ENCODE measurements at regions not wholly inside any gene's neighbourhood (a gene's known extent, or its start where the extent isn't known, plus 50 kb on each side); places are given as distances from the start of the nearest gene placed in this dataset.

DNA sequence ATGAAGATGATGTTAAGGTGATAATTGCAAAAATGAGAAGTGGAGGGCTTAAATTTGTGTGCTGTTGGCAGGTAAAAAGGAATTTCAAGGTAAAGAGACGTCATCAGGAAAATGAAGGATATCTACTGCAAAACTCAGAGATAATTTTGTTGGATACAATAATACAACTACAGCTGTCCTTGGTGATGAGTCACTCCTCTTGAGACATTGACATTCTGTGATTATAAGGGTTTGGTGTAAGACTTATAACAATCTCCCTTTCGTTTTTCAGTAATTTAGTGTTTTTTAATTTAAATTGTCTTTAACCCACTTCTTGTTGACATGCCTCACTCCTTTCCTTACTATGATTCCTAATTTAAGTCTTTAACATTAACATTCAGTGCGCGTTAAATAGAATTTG lies 1074.1 kb upstream of the SLIT2 start:
- TF ChIP-seq, protein P1, sequence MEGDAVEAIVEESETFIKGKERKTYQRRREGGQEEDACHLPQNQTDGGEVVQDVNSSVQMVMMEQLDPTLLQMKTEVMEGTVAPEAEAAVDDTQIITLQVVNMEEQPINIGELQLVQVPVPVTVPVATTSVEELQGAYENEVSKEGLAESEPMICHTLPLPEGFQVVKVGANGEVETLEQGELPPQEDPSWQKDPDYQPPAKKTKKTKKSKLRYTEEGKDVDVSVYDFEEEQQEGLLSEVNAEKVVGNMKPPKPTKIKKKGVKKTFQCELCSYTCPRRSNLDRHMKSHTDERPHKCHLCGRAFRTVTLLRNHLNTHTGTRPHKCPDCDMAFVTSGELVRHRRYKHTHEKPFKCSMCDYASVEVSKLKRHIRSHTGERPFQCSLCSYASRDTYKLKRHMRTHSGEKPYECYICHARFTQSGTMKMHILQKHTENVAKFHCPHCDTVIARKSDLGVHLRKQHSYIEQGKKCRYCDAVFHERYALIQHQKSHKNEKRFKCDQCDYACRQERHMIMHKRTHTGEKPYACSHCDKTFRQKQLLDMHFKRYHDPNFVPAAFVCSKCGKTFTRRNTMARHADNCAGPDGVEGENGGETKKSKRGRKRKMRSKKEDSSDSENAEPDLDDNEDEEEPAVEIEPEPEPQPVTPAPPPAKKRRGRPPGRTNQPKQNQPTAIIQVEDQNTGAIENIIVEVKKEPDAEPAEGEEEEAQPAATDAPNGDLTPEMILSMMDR (IDR thresholded peaks at IDR 0.05; ENCODE audit: borderline replicate concordance, extremely low read depth, insufficient read depth), result no peak
- Histone ChIP-seq H3K36me3 (ENCODE audit: control insufficient read depth in 2 of 3, insufficient read depth in 3 of 3, low read length in 3 of 3) (no peaks in the 10 kb centered on the region), H3K27me3 (ENCODE audit: control insufficient read depth, insufficient read depth, low read length) (no peaks in the 10 kb centered on the region), H3K27ac (ENCODE audit: low read depth in 2 of 2, low read length in 2 of 2) (no peak overlapping the region), H3K9me3 (ENCODE audit: control insufficient read depth in 2 of 3, insufficient read depth in 1 of 3, low read length in 3 of 3) (no peaks in the 10 kb centered on the region), H3K9ac (ENCODE audit: low read length in 3 of 3) (no peak overlapping the region), H3K4me1 (ENCODE audit: control insufficient read depth in 2 of 3, insufficient read depth in 2 of 3, low read depth in 1 of 3, low read length in 3 of 3) (no peaks in the 10 kb centered on the region), H3K4me3 (ENCODE audit: low read length in 3 of 3) (no peak overlapping the region)
- DNase-seq, result no peak
- intact Hi-C loops (cut with DNase I), result no loop called here
- no peak for FAIRE-seq

DNA sequence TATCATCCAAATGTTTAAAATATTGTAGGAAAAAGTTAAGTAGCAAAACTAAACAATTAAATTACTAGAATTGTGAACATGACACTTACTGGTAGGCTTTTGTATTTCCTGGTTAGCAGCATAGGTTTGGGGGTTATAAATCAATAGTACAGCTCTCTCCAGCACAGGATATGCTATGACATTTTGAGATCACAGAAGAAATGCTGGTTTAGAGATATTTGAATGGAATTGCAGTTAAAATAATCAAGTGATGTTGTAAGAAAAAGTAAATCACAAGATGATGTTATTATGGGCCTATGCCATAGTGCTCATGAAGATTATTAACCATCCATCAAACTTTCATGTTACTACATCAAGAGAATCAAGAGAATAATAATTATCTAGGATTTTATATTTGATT lies 1079.9 kb upstream of the SLIT2 start:
- Histone ChIP-seq H3K36me3 (ENCODE audit: control insufficient read depth in 2 of 3, insufficient read depth in 3 of 3, low read length in 3 of 3) (no peaks in the 10 kb centered on the region), H3K27me3 (ENCODE audit: control insufficient read depth, insufficient read depth, low read length) (no peaks in the 10 kb centered on the region), H3K4me1 (ENCODE audit: control insufficient read depth in 2 of 3, insufficient read depth in 2 of 3, low read depth in 1 of 3, low read length in 3 of 3) (no peaks in the 10 kb centered on the region), H3K4me3 (ENCODE audit: low read length in 3 of 3) (no peak overlapping the region), H3K9ac (ENCODE audit: low read length in 3 of 3) (no peak overlapping the region), H3K27ac (ENCODE audit: low read depth in 2 of 2, low read length in 2 of 2) (no peak overlapping the region), H3K9me3 (ENCODE audit: control insufficient read depth in 2 of 3, insufficient read depth in 1 of 3, low read length in 3 of 3) (no peaks in the 10 kb centered on the region)
- DNase-seq, result no peak
- TF ChIP-seq, protein P1 (IDR thresholded peaks at IDR 0.05; ENCODE audit: borderline replicate concordance, extremely low read depth, insufficient read depth), result no peak
- intact Hi-C loops (cut with DNase I), result no loop called here
- no peak for FAIRE-seq

DNA sequence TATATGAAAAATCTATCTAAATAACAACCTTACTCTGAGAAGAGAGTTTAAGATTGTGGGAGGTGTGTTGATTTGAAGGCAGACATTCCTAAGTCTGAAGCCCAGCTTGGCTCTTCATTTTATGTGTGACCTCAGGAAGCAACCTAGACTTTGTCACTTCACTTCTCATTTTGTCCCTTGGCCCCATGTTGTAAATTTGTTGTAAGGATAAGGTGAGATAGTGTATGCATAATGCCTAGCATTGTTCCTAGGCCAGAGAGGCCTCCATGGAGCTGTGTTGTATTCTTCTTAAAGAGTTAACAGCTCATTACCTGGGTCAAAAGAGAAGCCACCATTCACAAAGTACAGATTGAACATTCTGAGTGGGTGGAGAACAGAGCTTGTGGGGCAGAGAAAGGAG lies 1084.4 kb upstream of the SLIT2 start:
- Histone ChIP-seq H3K9ac (ENCODE audit: low read length in 3 of 3) (no peak overlapping the region), H3K9me3 (ENCODE audit: control insufficient read depth in 2 of 3, insufficient read depth in 1 of 3, low read length in 3 of 3) (no peaks in the 10 kb centered on the region), H3K4me1 (ENCODE audit: control insufficient read depth in 2 of 3, insufficient read depth in 2 of 3, low read depth in 1 of 3, low read length in 3 of 3) (no peaks in the 10 kb centered on the region), H3K36me3 (ENCODE audit: control insufficient read depth in 2 of 3, insufficient read depth in 3 of 3, low read length in 3 of 3) (no peaks in the 10 kb centered on the region), H3K4me3 (ENCODE audit: low read length in 3 of 3) (no peak overlapping the region), H3K27ac (ENCODE audit: low read depth in 2 of 2, low read length in 2 of 2) (no peak overlapping the region), H3K27me3 (ENCODE audit: control insufficient read depth, insufficient read depth, low read length) (no peaks in the 10 kb centered on the region)
- TF ChIP-seq, protein P1 (IDR thresholded peaks at IDR 0.05; ENCODE audit: borderline replicate concordance, extremely low read depth, insufficient read depth), result no peak
- no peak for DNase-seq
- intact Hi-C loops (cut with DNase I), result no loop called here
- no peak for FAIRE-seq

DNA sequence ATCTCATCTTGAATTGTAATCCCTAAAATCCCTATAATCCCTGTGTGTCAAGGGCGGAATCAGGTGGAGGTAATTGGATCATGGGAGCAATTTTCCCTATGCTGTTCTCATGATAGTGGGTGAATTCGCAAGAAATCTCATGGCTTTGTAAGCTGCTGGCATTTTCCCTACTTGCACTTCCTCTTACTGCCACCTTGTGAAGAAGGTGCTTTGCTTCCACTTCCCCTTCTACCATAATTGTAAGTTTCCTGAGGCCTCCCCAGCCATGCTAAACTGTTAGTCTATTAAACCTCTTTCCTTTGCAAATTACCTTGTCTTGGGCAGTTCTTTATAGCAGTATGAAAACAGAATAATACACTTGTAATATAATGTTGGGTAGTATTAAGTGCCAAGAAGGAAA lies 1087.4 kb upstream of the SLIT2 start:
- H3K9ac ChIP-seq (ENCODE audit: low read length in 3 of 3), result no peak overlapping the region
- H3K27me3 ChIP-seq (ENCODE audit: control insufficient read depth, insufficient read depth, low read length), result no peaks in the 10 kb centered on the region
- FAIRE-seq, result no peak

More for the DNA sequence above, 1087.4 kb upstream of the SLIT2 start:
- intact Hi-C loops (cut with DNase I), result no loop called here
- no peak overlapping the region for H3K4me3 ChIP-seq (ENCODE audit: low read length in 3 of 3)
- no peak for DNase-seq
- H3K9me3 ChIP-seq (ENCODE audit: control insufficient read depth in 2 of 3, insufficient read depth in 1 of 3, low read length in 3 of 3), result no peaks in the 10 kb centered on the region
- H3K27ac ChIP-seq (ENCODE audit: low read depth in 2 of 2, low read length in 2 of 2), result no peak overlapping the region
- H3K4me1 ChIP-seq (ENCODE audit: control insufficient read depth in 2 of 3, insufficient read depth in 2 of 3, low read depth in 1 of 3, low read length in 3 of 3), result no peaks in the 10 kb centered on the region
- TF ChIP-seq, protein P1 (IDR thresholded peaks at IDR 0.05; ENCODE audit: borderline replicate concordance, extremely low read depth, insufficient read depth), result no peak
- H3K36me3 ChIP-seq (ENCODE audit: control insufficient read depth in 2 of 3, insufficient read depth in 3 of 3, low read length in 3 of 3), result no peaks in the 10 kb centered on the region

Measured in kidney (tissue), 13 donors.